NB4 (cell line): ENCODE measurements at regions not wholly inside any gene's neighbourhood (a gene's known extent, or its start where the extent isn't known, plus 50 kb on each side); places are given as distances from the start of the nearest gene placed in this dataset.
"Not testable (repeated sequence)": the region's sequence is repeated elsewhere in the genome, so short reads cannot be mapped to it uniquely, and the experiment has no call there.

ENCODE experiments used
- DNase-seq: peaks from one replicate; pipeline ENCODE4 v3.0.0; 2010; ENCODE audit warnings: low read depth
- H3K4me3 ChIP-seq: one replicate; pipeline ENCODE4 v1.5.1; 2011; ENCODE audit warnings: mild to moderate bottlenecking, low read depth, low read length, moderate library complexity
- CTCF ChIP-seq: IDR thresholded peaks from one replicate; pipeline ENCODE4 v1.5.1; 2012; ENCODE audit warnings: low read depth, low read length
- MAX ChIP-seq: IDR thresholded peaks from 2 replicates; pipeline ENCODE4 v1.6.1; 2011; ENCODE audit warnings: low read depth, low read length
- MYC ChIP-seq: IDR thresholded peaks from 2 replicates; pipeline ENCODE4 v1.6.1; 2011; ENCODE audit warnings: low read depth, low read length
- POLR2A ChIP-seq: IDR thresholded peaks from 2 replicates; pipeline ENCODE4 v1.6.1; 2011; ENCODE audit warnings: mild to moderate bottlenecking; ENCODE audit not compliant: insufficient read length; ENCODE audit errors: extremely low read depth

- no peak for TF ChIP-seq MYC
- no peak for TF ChIP-seq CTCF
- no peak for TF ChIP-seq MAX
- no peak for TF ChIP-seq POLR2A
- H3K4me3 ChIP-seq, result no peak overlapping the region
- DNase-seq, result no peak
These were observed 670.6 kb upstream of the ZNF385D start for GRCh38 chr3:22421589-22421988.

- no peak for TF ChIP-seq POLR2A
- TF ChIP-seq MAX, result no peak
- no peak for DNase-seq
- H3K4me3 ChIP-seq, result no peak overlapping the region
These were observed 680.3 kb upstream of the ZNF385D start for GRCh38 chr3:22431334-22431733.

- TF ChIP-seq MAX, result no peak
- no peak for TF ChIP-seq MYC
- no peak for TF ChIP-seq POLR2A
- no peak for DNase-seq
- H3K4me3 ChIP-seq, result no peak overlapping the region
These were observed 688.6 kb upstream of the ZNF385D start for GRCh38 chr3:22439626-22440025.

- no peak for DNase-seq
- H3K4me3 ChIP-seq, result no peak overlapping the region
- TF ChIP-seq MYC, result no peak
- no peak for TF ChIP-seq CTCF
- TF ChIP-seq MAX, result no peak
- TF ChIP-seq POLR2A, result no peak
These were observed 690.7 kb upstream of the ZNF385D start for GRCh38 chr3:22441711-22442110.

- no peak for DNase-seq
- no peak for TF ChIP-seq POLR2A
- no peak for TF ChIP-seq CTCF
- TF ChIP-seq MAX, result no peak
- TF ChIP-seq MYC, result no peak
- H3K4me3 ChIP-seq, result no peak overlapping the region
These were observed 692.7 kb upstream of the ZNF385D start for GRCh38 chr3:22443571-22444233.

GRCh38 chr3:22445336-22445735 lies 694.3 kb upstream of the ZNF385D start:
- DNase-seq, result not testable (repeated sequence)

GRCh38 chr3:22450786-22451400 lies 699.9 kb upstream of the ZNF385D start:
- TF ChIP-seq POLR2A (no peak), MAX (no peak), CTCF (no peak), MYC (no peak)
- DNase-seq, result peak; percentile 8
- no peak overlapping the region for H3K4me3 ChIP-seq

More at GRCh38 chr3:22445336-22445735, 694.3 kb upstream of the ZNF385D start:
- not testable (repeated sequence) for H3K4me3 ChIP-seq
